ENCODE measurements at regions not wholly inside any gene's neighbourhood (a gene's known extent, or its start where the extent isn't known, plus 50 kb on each side); places are given as distances from the start of the nearest gene placed in this dataset.

DNA sequence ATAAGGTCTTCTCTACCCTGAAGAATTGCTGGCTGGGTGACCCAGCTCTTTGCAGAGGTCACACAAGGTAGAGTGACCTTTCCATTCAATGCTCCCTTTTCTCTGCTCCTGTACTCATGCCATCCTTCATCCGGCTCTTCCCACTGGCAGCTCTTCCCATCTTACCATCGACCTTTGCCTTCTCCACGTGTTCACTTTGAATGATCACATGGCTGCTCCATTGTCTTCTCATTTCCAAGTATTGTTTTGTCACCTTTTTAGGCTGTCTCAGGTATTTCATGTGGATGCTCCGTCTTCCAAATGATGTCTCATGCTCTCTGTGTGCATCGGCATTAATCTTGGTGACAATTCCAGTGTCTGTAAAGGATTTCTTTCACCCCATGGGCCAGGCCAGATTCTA lies 76.6 kb upstream of the ONECUT1 start:
- no peak for TF ChIP-seq ZFX (IDR thresholded peaks at IDR 0.05)
- no peak for TF ChIP-seq EZH2 (IDR thresholded peaks at IDR 0.05)
- no peak for TF ChIP-seq ZNF274 (IDR thresholded peaks at IDR 0.05; ENCODE audit: low read depth, low read length)
- no peak for TF ChIP-seq POLR2AphosphoS5 (IDR thresholded peaks at IDR 0.05; ENCODE audit: low read depth, low read length)
- TF ChIP-seq TCF7L2 (IDR thresholded peaks at IDR 0.05; ENCODE audit: borderline replicate concordance, extremely low read depth, insufficient read depth, insufficient read length) = no peak
- TF ChIP-seq, protein P1, sequence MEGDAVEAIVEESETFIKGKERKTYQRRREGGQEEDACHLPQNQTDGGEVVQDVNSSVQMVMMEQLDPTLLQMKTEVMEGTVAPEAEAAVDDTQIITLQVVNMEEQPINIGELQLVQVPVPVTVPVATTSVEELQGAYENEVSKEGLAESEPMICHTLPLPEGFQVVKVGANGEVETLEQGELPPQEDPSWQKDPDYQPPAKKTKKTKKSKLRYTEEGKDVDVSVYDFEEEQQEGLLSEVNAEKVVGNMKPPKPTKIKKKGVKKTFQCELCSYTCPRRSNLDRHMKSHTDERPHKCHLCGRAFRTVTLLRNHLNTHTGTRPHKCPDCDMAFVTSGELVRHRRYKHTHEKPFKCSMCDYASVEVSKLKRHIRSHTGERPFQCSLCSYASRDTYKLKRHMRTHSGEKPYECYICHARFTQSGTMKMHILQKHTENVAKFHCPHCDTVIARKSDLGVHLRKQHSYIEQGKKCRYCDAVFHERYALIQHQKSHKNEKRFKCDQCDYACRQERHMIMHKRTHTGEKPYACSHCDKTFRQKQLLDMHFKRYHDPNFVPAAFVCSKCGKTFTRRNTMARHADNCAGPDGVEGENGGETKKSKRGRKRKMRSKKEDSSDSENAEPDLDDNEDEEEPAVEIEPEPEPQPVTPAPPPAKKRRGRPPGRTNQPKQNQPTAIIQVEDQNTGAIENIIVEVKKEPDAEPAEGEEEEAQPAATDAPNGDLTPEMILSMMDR (IDR thresholded peaks at IDR 0.05 in 2 of 3, conservative IDR thresholded peaks at IDR 0.05 in 1 of 3; ENCODE audit: borderline replicate concordance in 1 of 3, insufficient read depth in 1 of 3, low read depth in 2 of 3, low read length in 2 of 3) = no peak
- no peak for TF ChIP-seq RAD21 (IDR thresholded peaks at IDR 0.05; ENCODE audit: low read depth)
- no peak for TF ChIP-seq EZH2phosphoT487 (IDR thresholded peaks at IDR 0.05; ENCODE audit: borderline replicate concordance)
- no peak for TF ChIP-seq POLR2A (IDR thresholded peaks at IDR 0.05; ENCODE audit: borderline replicate concordance, extremely low read depth, insufficient read depth, insufficient read length)
- TF ChIP-seq SP1 (IDR thresholded peaks at IDR 0.05; ENCODE audit: low read depth) = no peak
- TF ChIP-seq SIN3A (IDR thresholded peaks at IDR 0.05; ENCODE audit: low read depth) = no peak
- no peak for TF ChIP-seq JUND (IDR thresholded peaks at IDR 0.05)
- TF ChIP-seq, protein P2, sequence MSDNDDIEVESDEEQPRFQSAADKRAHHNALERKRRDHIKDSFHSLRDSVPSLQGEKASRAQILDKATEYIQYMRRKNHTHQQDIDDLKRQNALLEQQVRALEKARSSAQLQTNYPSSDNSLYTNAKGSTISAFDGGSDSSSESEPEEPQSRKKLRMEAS (IDR thresholded peaks at IDR 0.05) = no peak
